Right kidney (tissue), 1 donor: ENCODE measurements at regions not wholly inside any gene's neighbourhood (a gene's known extent, or its start where the extent isn't known, plus 50 kb on each side); places are given as distances from the start of the nearest gene placed in this dataset.
"Not testable (repeated sequence)": the region's sequence is repeated elsewhere in the genome, so short reads cannot be mapped to it uniquely, and the experiment has no call there.

Experiments used
- DNase-seq: peaks from one replicate; pipeline ENCODE4 v3.0.0-alpha.2; 2016

GRCh38 chr1:147062956-147063355, 109.3 kb downstream of the PRKAB2 start:
- DNase-seq = no peak

- DNase-seq = not testable (repeated sequence)
Measured at GRCh38 chr1:147061880-147062279, 110.4 kb downstream of the PRKAB2 start.

- DNase-seq = no peak
Measured at GRCh38 chr1:147053269-147053668, 115.1 kb downstream of the NBPF12 start.

- no peak for DNase-seq
Measured at GRCh38 chr1:147052677-147053076, 114.6 kb downstream of the NBPF12 start.

- DNase-seq = no peak
Measured at GRCh38 chr1:147052143-147052542, 114.0 kb downstream of the NBPF12 start.

GRCh38 chr1:147051136-147051535, 113.0 kb downstream of the NBPF12 start:
- no peak for DNase-seq

GRCh38 chr1:147050654-147051053, 112.5 kb downstream of the NBPF12 start:
- no peak for DNase-seq

- not testable (repeated sequence) for DNase-seq
Measured at GRCh38 chr1:147046863-147047394, 108.8 kb downstream of the NBPF12 start.

GRCh38 chr1:147046189-147046862, 108.2 kb downstream of the NBPF12 start:
- no peak for DNase-seq
